MCF 10A (cell line): ENCODE measurements at regions not wholly inside any gene's neighbourhood (a gene's known extent, or its start where the extent isn't known, plus 50 kb on each side); places are given as distances from the start of the nearest gene placed in this dataset.

ENCODE experiments used
- BruUV-seq: library from RNA; stranded (reverse); fragments of 400-500 nt; replicated peaks from 2 replicates; lab custom pipeline; 2021; lab: Mats Ljungman, UMichigan
- CTCF ChIA-PET: fragments of 300-600 bp; sonication (Branson Sonifier 250); formaldehyde crosslinking; extraction: SDS; loops from one replicate; lab custom pipeline; 2021; ENCODE audit warnings: antibody characterized with exemption, inconsistent platforms; lab: Yijun Ruan, JAX
- POLR2A ChIA-PET: fragments of 300-600, 350-650 bp; sonication (Branson Sonifier 250); formaldehyde crosslinking; extraction: SDS; loops from one replicate; lab custom pipeline; 2020; ENCODE audit warnings: antibody characterized with exemption, inconsistent platforms; lab: Yijun Ruan, JAX
- DNase-seq: peaks from one replicate; pipeline ENCODE4 v3.0.0-alpha.2; 2018; ENCODE audit not compliant: unreplicated experiment
- H3K27ac Mint-ChIP-seq: one replicate; pipeline ENCODE4 v1.8.0; 2022; ENCODE audit warnings: mild to moderate bottlenecking, low read depth, mixed read lengths; ENCODE audit not compliant: unreplicated experiment
- H3K27me3 Mint-ChIP-seq: one replicate; pipeline ENCODE4 v1.8.0; 2022; ENCODE audit warnings: mixed read lengths; ENCODE audit not compliant: insufficient read depth, unreplicated experiment
- H3K36me3 Mint-ChIP-seq: one replicate; pipeline ENCODE4 v1.8.0; 2022; ENCODE audit warnings: mild to moderate bottlenecking, moderate library complexity, mixed read lengths; ENCODE audit not compliant: insufficient read depth, unreplicated experiment
- H3K4me1 Mint-ChIP-seq: one replicate; pipeline ENCODE4 v1.8.0; 2022; ENCODE audit warnings: mixed read lengths; ENCODE audit not compliant: insufficient read depth, unreplicated experiment
- H3K4me3 Mint-ChIP-seq: one replicate; pipeline ENCODE4 v1.8.0; 2022; ENCODE audit warnings: mild to moderate bottlenecking, moderate library complexity, mixed read lengths; ENCODE audit not compliant: unreplicated experiment
- H3K9me3 Mint-ChIP-seq: one replicate; pipeline ENCODE4 v1.8.0; 2022; ENCODE audit warnings: mixed read lengths; ENCODE audit not compliant: unreplicated experiment
- CTCF ChIP-seq: fragments of 200-600 bp; IDR thresholded peaks from one replicate; pipeline ENCODE4 v1.8.0; 2022; ENCODE audit warnings: antibody characterized with exemption, mild to moderate bottlenecking; ENCODE audit not compliant: unreplicated experiment
- intact Hi-C: fragments of 100-400 bp; cut with micrococcal nuclease; formaldehyde crosslinking; loops from 2 replicates; pipeline ENCODE4 v1.14.1; 2022

DNA sequence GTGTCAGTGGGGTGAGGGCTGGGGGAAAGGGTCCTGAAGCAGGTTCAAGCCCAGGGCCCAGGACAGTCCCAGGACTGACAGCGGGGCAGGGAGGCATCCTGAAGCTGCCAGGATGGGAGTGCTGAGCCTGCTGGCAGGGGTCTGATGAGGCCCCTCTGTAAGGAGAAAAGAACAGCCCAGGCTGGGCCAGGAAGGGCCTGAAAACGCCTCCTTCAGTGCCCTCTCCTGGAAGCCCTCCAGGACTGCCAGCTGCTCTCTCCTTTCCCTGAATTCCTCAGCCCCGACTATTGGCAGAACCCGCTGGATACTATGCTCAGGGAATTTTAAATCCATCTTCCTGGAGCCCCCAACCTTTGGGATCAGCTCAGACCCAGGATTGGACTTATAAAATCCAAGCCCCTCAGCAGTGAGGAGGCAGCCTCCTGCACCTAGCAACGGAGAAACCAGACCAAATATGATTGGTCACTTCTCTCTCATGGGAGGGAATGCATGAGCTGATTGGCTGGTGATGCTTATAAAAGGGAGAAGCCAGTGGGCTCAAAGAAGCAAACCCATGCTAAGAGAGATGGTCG lies 203.5 kb upstream of the LINGO1 start:
- no peak overlapping the region for H3K4me3 Mint-ChIP-seq
- peaks cover 41% of the 10 kb centered on the region for H3K27me3 Mint-ChIP-seq
- H3K4me1 Mint-ChIP-seq: peaks cover 16% of the 10 kb centered on the region
- no peaks in the 10 kb centered on the region for H3K36me3 Mint-ChIP-seq
- no peaks in the 10 kb centered on the region for H3K9me3 Mint-ChIP-seq
- BruUV-seq: no TSS peak
- H3K27ac Mint-ChIP-seq: no peak overlapping the region
- POLR2A ChIA-PET: no interaction called here
- intact Hi-C loops: no loop called here
- CTCF ChIA-PET: interaction anchor here (0.7 to 1.0 kb wide), 2 partner anchors 15 to 1086 kb away, joined by 4 read pairs; no protein-coding TSS in a partner anchor
- no peak for TF ChIP-seq CTCF
- peak; percentile 45 for DNase-seq

- Mint-ChIP-seq H3K4me1 (no peaks in the 10 kb centered on the region), H3K4me3 (no peak overlapping the region), H3K36me3 (no peaks in the 10 kb centered on the region), H3K27me3 (peaks cover 26% of the 10 kb centered on the region), H3K9me3 (no peaks in the 10 kb centered on the region), H3K27ac (no peak overlapping the region)
- no peak for DNase-seq
- CTCF ChIA-PET: no interaction called here
- BruUV-seq: no TSS peak
- intact Hi-C loops: no loop called here
- TF ChIP-seq CTCF: no peak
- POLR2A ChIA-PET: no interaction called here
Observed at GRCh38 chr15:77834276-77834990, 201.7 kb upstream of the LINGO1 start.

DNA sequence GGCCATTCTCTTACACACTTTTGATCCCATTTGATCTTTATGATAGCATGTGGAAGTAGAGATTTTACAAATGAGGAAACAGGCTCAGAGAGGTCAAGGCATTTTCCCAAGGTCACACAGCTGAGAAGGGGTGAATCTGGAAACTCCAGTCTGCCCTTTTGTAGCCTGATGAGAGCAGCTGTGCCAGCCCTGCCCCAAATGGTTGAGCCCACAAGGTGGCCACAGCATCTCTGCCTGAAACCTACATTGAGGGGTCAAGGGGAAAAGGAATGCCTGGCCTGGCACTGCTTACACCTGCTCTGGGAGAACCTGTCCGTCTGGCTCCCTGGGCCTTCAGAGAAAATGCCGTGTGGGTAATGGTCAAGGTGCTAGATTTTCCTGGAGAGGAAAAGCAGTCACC lies 200.2 kb upstream of the LINGO1 start:
- no peak for DNase-seq
- H3K4me1 Mint-ChIP-seq: no peaks in the 10 kb centered on the region
- H3K9me3 Mint-ChIP-seq: no peaks in the 10 kb centered on the region
- H3K27me3 Mint-ChIP-seq: peaks cover 21% of the 10 kb centered on the region
- CTCF ChIA-PET: interaction anchor here (2.5 kb wide), 1 partner anchor 12 kb away, joined by 14 read pairs; no protein-coding TSS in a partner anchor
- POLR2A ChIA-PET: interaction anchor here (0.6 kb wide), 1 partner anchor 289 kb away, joined by 3 read pairs; no protein-coding TSS in a partner anchor
- H3K27ac Mint-ChIP-seq: no peak overlapping the region
- no TSS peak for BruUV-seq
- no peak overlapping the region for H3K4me3 Mint-ChIP-seq
- TF ChIP-seq CTCF: no peak
- intact Hi-C loops: no loop called here
- H3K36me3 Mint-ChIP-seq: no peaks in the 10 kb centered on the region

DNA sequence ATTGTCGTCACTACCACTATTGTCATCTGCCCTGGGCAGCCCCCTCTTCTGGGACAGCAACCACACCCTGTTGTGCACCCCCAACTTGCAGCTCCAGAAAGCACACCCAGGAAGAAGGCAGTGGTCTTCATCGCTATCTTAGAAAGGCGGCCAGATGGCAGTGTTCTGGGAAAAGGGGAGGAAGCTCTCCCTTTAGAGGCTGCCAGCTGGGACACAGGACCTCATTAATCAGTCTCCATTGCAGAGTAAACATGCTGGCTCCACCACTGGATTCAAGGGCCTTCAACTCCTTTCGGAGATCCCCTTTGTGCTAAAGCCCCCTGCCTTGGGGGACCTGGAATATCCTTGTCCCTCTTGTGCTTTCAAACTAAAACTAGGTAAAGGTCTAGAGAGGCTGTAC lies 199.3 kb upstream of the LINGO1 start:
- no peak overlapping the region for H3K4me3 Mint-ChIP-seq
- H3K9me3 Mint-ChIP-seq: no peaks in the 10 kb centered on the region
- no peak overlapping the region for H3K27ac Mint-ChIP-seq
- H3K27me3 Mint-ChIP-seq: peaks cover 13% of the 10 kb centered on the region
- no peak for DNase-seq
- ChIA-PET CTCF (interaction anchor here (0.7 to 2.5 kb wide), 4 partner anchors 11 to 645 kb away, joined by 3 to 14 read pairs (median 3); no protein-coding TSS in a partner anchor), POLR2A (interaction anchor here (1.2 kb wide), 1 partner anchor 9 kb away, joined by 5 read pairs; no protein-coding TSS in a partner anchor)
- BruUV-seq: no TSS peak
- intact Hi-C loops: no loop called here
- H3K36me3 Mint-ChIP-seq: no peaks in the 10 kb centered on the region
- no peak for TF ChIP-seq CTCF
- no peaks in the 10 kb centered on the region for H3K4me1 Mint-ChIP-seq
